ENCODE measurements at regions not wholly inside any gene's neighbourhood (a gene's known extent, or its start where the extent isn't known, plus 50 kb on each side); places are given as distances from the start of the nearest gene placed in this dataset.

- TF ChIP-seq CTCF (IDR thresholded peaks at IDR 0.05; ENCODE audit: insufficient read depth, low read length, poor library complexity, severe bottlenecking), result no peak
- DNase-seq (ENCODE audit: extremely low read depth, insufficient read length), result no peak
- H3K27me3 ChIP-seq (replicated peaks; ENCODE audit: control insufficient read depth, insufficient read depth, low read length), result no peaks in the 10 kb centered on the region; the same call in none of the 2 replicates
- H3K36me3 ChIP-seq (ENCODE audit: control insufficient read depth, insufficient read depth, low read length), result no peaks in the 10 kb centered on the region
- no peak overlapping the region for H3K4me3 ChIP-seq (replicated peaks; ENCODE audit: low read depth, low read length)
Observed at GRCh38 chr6:1028723-1029122, 283.2 kb upstream of the FOXQ1 start.

- Histone ChIP-seq H3K27me3 (replicated peaks; ENCODE audit: control insufficient read depth, insufficient read depth, low read length) (no peaks in the 10 kb centered on the region; the same call in none of the 2 replicates), H3K36me3 (ENCODE audit: control insufficient read depth, insufficient read depth, low read length) (no peaks in the 10 kb centered on the region), H3K4me3 (replicated peaks; ENCODE audit: low read depth, low read length) (no peak overlapping the region)
- no peak for DNase-seq (ENCODE audit: extremely low read depth, insufficient read length)
- TF ChIP-seq CTCF (IDR thresholded peaks at IDR 0.05; ENCODE audit: insufficient read depth, low read length, poor library complexity, severe bottlenecking), result no peak
Observed at GRCh38 chr6:1027795-1028569, 283.9 kb upstream of the FOXQ1 start.

GRCh38 chr6:1027109-1027794, 284.6 kb upstream of the FOXQ1 start:
- no peaks in the 10 kb centered on the region for H3K36me3 ChIP-seq (ENCODE audit: control insufficient read depth, insufficient read depth, low read length)
- no peak for TF ChIP-seq CTCF (IDR thresholded peaks at IDR 0.05; ENCODE audit: insufficient read depth, low read length, poor library complexity, severe bottlenecking)
- no peaks in the 10 kb centered on the region; the same call in none of the 2 replicates for H3K27me3 ChIP-seq (replicated peaks; ENCODE audit: control insufficient read depth, insufficient read depth, low read length)
- H3K4me3 ChIP-seq (replicated peaks; ENCODE audit: low read depth, low read length), result no peak overlapping the region
- no peak for DNase-seq (ENCODE audit: extremely low read depth, insufficient read length)

- Histone ChIP-seq H3K36me3 (ENCODE audit: control insufficient read depth, insufficient read depth, low read length) (no peaks in the 10 kb centered on the region), H3K27me3 (replicated peaks; ENCODE audit: control insufficient read depth, insufficient read depth, low read length) (no peaks in the 10 kb centered on the region; the same call in none of the 2 replicates), H3K4me3 (replicated peaks; ENCODE audit: low read depth, low read length) (no peak overlapping the region)
- no peak for TF ChIP-seq CTCF (IDR thresholded peaks at IDR 0.05; ENCODE audit: insufficient read depth, low read length, poor library complexity, severe bottlenecking)
- no peak for DNase-seq (ENCODE audit: extremely low read depth, insufficient read length)
Observed at GRCh38 chr6:1025821-1026220, 286.1 kb upstream of the FOXQ1 start.

GRCh38 chr6:1024587-1024986, 287.3 kb upstream of the FOXQ1 start:
- Histone ChIP-seq H3K4me3 (replicated peaks; ENCODE audit: low read depth, low read length) (no peak overlapping the region), H3K27me3 (replicated peaks; ENCODE audit: control insufficient read depth, insufficient read depth, low read length) (no peaks in the 10 kb centered on the region; the same call in none of the 2 replicates), H3K36me3 (ENCODE audit: control insufficient read depth, insufficient read depth, low read length) (no peaks in the 10 kb centered on the region)
- TF ChIP-seq CTCF (IDR thresholded peaks at IDR 0.05; ENCODE audit: insufficient read depth, low read length, poor library complexity, severe bottlenecking), result no peak
- DNase-seq (ENCODE audit: extremely low read depth, insufficient read length), result no peak
